ENCODE measurements at regions not wholly inside any gene's neighbourhood (a gene's known extent, or its start where the extent isn't known, plus 50 kb on each side); places are given as distances from the start of the nearest gene placed in this dataset.

DNA sequence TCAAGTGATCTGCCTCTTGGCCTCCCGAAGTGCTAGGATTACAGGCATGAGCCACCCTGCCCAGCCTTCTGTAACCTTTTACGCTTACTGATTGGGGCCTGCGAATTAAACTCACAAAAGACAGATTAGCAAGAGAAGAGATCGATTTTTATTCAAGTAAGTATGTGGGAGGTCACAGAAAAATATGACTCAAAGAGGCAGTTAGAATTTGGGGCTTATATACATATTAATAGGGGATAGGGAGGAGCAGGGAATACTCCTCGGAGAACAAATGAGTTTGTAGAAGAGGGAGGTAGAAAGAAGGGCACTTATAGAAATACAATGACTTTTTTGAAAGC lies 78.9 kb downstream of the CD24 start:
- H3K27ac ChIP-seq = peak overlapping the region in 1 of 2 donors; percentile 61
- in situ Hi-C loops (cut with MboI; ENCODE audit: low pct_unique_long_range_greater_than_20kb in 2 of 9, low sequenced_read_pairs in 9 of 9, unreplicated experiment in 9 of 9) = no loop called here
- 20 to 66% (median 40%) methylated on average over 1 to 5 of the region's 5 CpGs; no CpG with 5 or more reads in 1 of the 10 experiments for WGBS, 10 experiments
- no peaks in the 10 kb centered on the region for H3K4me1 ChIP-seq (replicated peaks in 1 of 2)
- ATAC-seq (replicated peaks in 6 of 8) = peak in 3 of 8 experiments; percentile 24 to 60 (median 52)
- H3K4me3 ChIP-seq = no peak overlapping the region

DNA sequence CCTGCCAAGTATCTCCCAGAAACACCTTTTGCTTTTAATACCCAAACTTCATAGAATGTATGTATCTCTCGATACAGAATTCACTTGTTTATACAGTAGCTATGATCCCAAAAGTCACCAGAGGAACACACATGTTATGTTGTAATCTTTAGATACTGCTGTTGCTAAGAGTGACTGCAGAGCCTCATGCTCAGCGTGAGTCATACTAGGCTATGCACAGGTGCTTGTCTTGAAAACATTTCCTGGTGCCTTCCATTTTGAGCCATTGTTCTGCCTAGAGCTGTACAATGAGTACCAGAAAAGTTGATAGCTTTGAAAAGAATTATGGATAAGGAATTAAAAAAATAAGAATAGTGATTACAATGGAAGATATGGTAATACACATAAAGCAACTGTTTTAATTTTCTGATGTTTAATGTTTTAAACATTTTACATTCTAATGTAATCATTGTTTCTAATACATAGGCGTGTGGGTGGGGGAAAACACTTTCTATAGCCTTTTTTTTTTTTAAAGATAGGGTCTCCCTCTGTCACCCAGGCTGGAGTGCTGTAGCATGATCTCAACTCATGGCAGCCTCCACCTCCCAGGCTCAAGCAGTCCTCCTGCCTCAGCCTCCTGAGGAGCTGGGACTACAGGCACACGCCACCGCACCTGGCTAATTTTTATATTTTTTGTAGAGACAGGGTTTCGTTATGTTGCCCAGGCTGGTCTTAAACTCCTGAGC lies 79.4 kb downstream of the CD24 start:
- H3K4me3 ChIP-seq = no peak overlapping the region
- H3K4me1 ChIP-seq (replicated peaks in 1 of 2) = no peaks in the 10 kb centered on the region
- H3K27ac ChIP-seq = peak overlapping the region in 1 of 2 donors; percentile 61
- 37 to 100% (median 67%) methylated on average over 1 to 6 of the region's 6 CpGs for WGBS, 10 experiments
- in situ Hi-C loops (cut with MboI; ENCODE audit: low pct_unique_long_range_greater_than_20kb in 2 of 9, low sequenced_read_pairs in 9 of 9, unreplicated experiment in 9 of 9) = no loop called here
- ATAC-seq (replicated peaks in 6 of 8) = peak; percentile 33 to 85 (median 68)

DNA sequence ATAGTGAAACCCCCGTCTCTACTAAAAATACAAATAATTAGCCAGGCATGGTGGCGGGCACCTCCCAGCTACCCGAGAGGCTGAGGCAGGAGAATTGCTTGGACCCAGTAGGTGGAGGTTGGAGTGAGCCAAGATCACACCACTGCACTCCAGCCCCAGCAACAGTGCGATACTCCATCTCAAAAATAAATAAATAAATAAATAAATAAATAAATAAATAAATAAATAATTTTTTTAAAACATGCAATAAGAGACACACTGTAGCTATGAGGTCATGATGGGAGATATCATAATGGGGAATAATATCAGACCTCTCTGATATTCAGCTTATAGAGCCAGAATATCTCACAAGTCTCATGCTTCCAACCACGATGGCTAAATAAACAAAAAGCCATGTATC lies 82.3 kb downstream of the CD24 start:
- WGBS, 10 experiments = 81 to 100% (median 95%) methylated on average over 1 to 5 of the region's 5 CpGs; no CpG with 5 or more reads in 2 of the 10 experiments

DNA sequence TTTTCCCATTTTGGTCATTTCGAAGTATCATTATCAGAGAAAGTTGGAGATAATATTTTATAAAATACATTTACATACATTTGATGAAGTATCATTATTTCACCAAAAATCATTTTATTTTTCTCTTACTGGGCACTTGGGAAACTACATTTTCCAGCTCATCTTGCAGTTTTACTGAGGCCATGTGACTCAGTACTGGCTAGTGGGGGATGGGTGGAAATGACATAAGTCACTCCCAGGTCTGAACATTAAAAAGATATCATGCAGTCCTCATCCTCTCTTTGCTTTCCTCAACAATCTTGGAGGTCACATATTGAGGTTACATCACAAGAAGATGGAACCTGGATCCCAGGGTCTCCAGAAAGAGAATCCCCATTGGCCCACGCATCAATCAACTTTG lies 84.1 kb downstream of the CD24 start:
- no peak overlapping the region for H3K4me3 ChIP-seq
- 56 to 100% (median 93%) methylated on average over 1 to 2 of the region's 2 CpGs; no CpG with 5 or more reads in 1 of the 10 experiments for WGBS, 10 experiments
- no peak for ATAC-seq (replicated peaks in 6 of 8)
- in situ Hi-C loops (cut with MboI; ENCODE audit: low pct_unique_long_range_greater_than_20kb in 2 of 9, low sequenced_read_pairs in 9 of 9, unreplicated experiment in 9 of 9) = no loop called here
- peaks cover 3 to 4% of the 10 kb centered on the region in 2 donors for H3K4me1 ChIP-seq (replicated peaks in 1 of 2)
- H3K27ac ChIP-seq = no peak overlapping the region

More for the DNA sequence above, 82.3 kb downstream of the CD24 start:
- ATAC-seq (replicated peaks in 6 of 8) = no peak
- in situ Hi-C loops (cut with MboI; ENCODE audit: low pct_unique_long_range_greater_than_20kb in 2 of 9, low sequenced_read_pairs in 9 of 9, unreplicated experiment in 9 of 9) = no loop called here
- no peaks in the 10 kb centered on the region for H3K4me1 ChIP-seq (replicated peaks in 1 of 2)
- H3K4me3 ChIP-seq = no peak overlapping the region
- no peak overlapping the region for H3K27ac ChIP-seq

DNA sequence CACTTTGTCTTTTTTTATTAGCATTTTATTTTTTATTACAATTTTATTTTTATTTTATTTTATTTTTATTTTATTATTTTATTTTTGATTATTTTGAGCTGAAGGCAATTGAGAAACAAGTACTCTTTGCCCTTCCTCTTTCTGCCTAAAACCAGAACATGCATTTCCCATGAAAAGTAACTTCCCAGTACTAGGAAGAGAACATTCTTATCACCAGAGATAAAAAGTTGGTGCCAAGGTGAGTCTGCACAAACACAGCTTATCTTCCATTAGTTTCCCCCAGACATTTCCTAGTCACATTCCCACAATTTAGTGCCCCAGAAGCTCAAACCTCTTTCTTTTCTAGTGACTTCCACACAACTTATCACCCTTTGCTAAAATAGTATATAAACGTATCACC lies 84.8 kb downstream of the CD24 start:
- in situ Hi-C loops (cut with MboI; ENCODE audit: low pct_unique_long_range_greater_than_20kb in 2 of 9, low sequenced_read_pairs in 9 of 9, unreplicated experiment in 9 of 9) = no loop called here
- H3K4me1 ChIP-seq (replicated peaks in 1 of 2) = peaks cover 3 to 4% of the 10 kb centered on the region in 2 donors
- ATAC-seq (replicated peaks in 6 of 8) = no peak
- H3K27ac ChIP-seq = no peak overlapping the region
- H3K4me3 ChIP-seq = no peak overlapping the region
- WGBS, 10 experiments = 29 to 100% (median 80%) methylated on average over 1 of the region's 1 CpG; no CpG with 5 or more reads in 1 of the 10 experiments

GRCh38 chr6:106886922-106887797 lies 87.4 kb downstream of the CD24 start:
- Histone ChIP-seq H3K4me3 (no peak overlapping the region), H3K4me1 (replicated peaks in 1 of 2) (peaks cover 3 to 4% of the 10 kb centered on the region in 2 donors), H3K27ac (no peak overlapping the region)
- 18 to 82% (median 54%) methylated on average over 2 to 8 of the region's 8 CpGs for WGBS, 10 experiments
- peak in 1 of 8 experiments; percentile 29 for ATAC-seq (replicated peaks in 6 of 8)
- in situ Hi-C loops (cut with MboI; ENCODE audit: low pct_unique_long_range_greater_than_20kb in 2 of 9, low sequenced_read_pairs in 9 of 9, unreplicated experiment in 9 of 9) = no loop called here

DNA sequence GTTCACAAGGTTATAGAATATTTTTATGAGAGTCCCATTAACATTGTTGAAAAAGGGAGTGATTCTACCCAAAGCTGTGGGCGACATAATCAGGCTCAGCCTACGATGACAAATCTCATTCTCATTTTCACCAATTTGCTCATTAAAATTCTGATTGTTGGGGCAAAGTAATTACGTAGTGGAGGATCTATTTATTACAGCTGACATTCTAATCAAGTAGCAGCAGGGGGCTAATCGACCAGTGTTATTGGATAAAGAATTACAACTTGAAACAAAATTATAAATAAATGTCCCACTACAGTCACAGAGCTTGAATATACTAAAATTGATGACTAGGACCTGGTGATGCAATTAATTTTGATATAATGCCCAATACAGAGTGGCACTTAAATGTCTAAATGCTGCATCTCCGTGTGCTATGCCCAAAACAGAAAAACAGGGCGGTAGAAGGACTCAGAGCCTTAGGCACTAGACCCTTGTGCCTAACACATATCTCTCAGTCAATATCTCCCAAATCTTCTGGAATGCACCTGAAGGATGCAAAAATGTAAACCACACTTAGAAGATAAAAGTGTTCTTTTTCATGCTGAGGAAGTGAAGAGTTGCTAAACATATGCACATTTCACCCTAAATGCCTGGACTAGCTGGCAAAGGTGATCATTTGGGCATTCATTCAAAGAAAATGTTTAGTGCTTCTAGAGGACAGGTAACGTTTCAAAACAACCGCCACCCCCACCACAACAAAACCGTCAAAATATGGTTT lies 88.3 kb downstream of the CD24 start:
- peaks cover 3 to 4% of the 10 kb centered on the region in 2 donors for H3K4me1 ChIP-seq (replicated peaks in 1 of 2)
- H3K27ac ChIP-seq = no peak overlapping the region
- WGBS, 10 experiments = 26 to 95% (median 49%) methylated on average over 3 to 9 of the region's 9 CpGs
- in situ Hi-C loops (cut with MboI; ENCODE audit: low pct_unique_long_range_greater_than_20kb in 2 of 9, low sequenced_read_pairs in 9 of 9, unreplicated experiment in 9 of 9) = no loop called here
- no peak for ATAC-seq (replicated peaks in 6 of 8)
- H3K4me3 ChIP-seq = no peak overlapping the region

- peak in 1 of 8 experiments; percentile 17 for ATAC-seq (replicated peaks in 6 of 8)
- 17 to 81% (median 45%) methylated on average over 2 to 4 of the region's 4 CpGs; no CpG with 5 or more reads in 1 of the 10 experiments for WGBS, 10 experiments
- Histone ChIP-seq H3K4me3 (no peak overlapping the region), H3K27ac (no peak overlapping the region), H3K4me1 (replicated peaks in 1 of 2) (peaks cover 3 to 4% of the 10 kb centered on the region in 2 donors)
- in situ Hi-C loops (cut with MboI; ENCODE audit: low pct_unique_long_range_greater_than_20kb in 2 of 9, low sequenced_read_pairs in 9 of 9, unreplicated experiment in 9 of 9) = no loop called here
Observed at GRCh38 chr6:106885679-106886078, 88.8 kb downstream of the CD24 start.

DNA sequence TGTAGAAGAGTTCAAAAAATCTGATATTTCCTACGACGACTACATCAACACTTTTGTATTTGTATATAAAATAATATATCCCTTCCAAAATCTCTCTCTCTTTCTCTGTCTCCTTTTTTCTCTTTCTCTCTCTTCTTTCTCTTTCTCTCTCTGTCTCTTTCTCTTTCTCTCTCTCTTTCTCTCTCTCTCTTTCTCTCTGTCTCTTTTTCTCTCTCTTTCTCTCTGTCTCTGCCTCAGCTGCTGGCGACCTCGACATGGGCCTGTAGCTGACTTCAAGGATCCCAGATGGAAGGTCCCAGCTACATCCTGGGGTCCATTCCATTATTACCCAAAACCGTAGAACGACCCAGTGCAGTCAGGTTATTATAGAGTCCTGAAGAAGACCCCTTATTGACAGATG lies 90.0 kb downstream of the CD24 start:
- in situ Hi-C loops (cut with MboI; ENCODE audit: low pct_unique_long_range_greater_than_20kb in 2 of 9, low sequenced_read_pairs in 9 of 9, unreplicated experiment in 9 of 9) = no loop called here
- peaks cover 3 to 4% of the 10 kb centered on the region in 2 donors for H3K4me1 ChIP-seq (replicated peaks in 1 of 2)
- WGBS, 10 experiments = 63 to 100% (median 89%) methylated on average over 2 to 6 of the region's 6 CpGs
- no peak overlapping the region for H3K4me3 ChIP-seq
- no peak overlapping the region for H3K27ac ChIP-seq
- ATAC-seq (replicated peaks in 6 of 8) = no peak

- H3K4me3 ChIP-seq = no peak overlapping the region
- ATAC-seq (replicated peaks in 6 of 8) = peak in 3 of 8 experiments; percentile 30 to 37 (median 31)
- H3K27ac ChIP-seq = no peak overlapping the region
- WGBS, 10 experiments = 11 to 85% (median 61%) methylated on average over 1 to 4 of the region's 4 CpGs; no CpG with 5 or more reads in 2 of the 10 experiments
- in situ Hi-C loops (cut with MboI; ENCODE audit: low pct_unique_long_range_greater_than_20kb in 2 of 9, low sequenced_read_pairs in 9 of 9, unreplicated experiment in 9 of 9) = no loop called here
- peaks cover 3 to 4% of the 10 kb centered on the region in 2 donors for H3K4me1 ChIP-seq (replicated peaks in 1 of 2)
Observed at GRCh38 chr6:106883808-106884262, 90.7 kb downstream of the CD24 start.

GRCh38 chr6:106882601-106883518 lies 91.7 kb downstream of the CD24 start:
- Histone ChIP-seq H3K4me1 (replicated peaks in 1 of 2) (peaks cover 3 to 4% of the 10 kb centered on the region in 2 donors), H3K27ac (no peak overlapping the region), H3K4me3 (no peak overlapping the region)
- WGBS, 10 experiments = 68 to 100% (median 93%) methylated on average over 3 to 8 of the region's 8 CpGs; no CpG with 5 or more reads in 1 of the 10 experiments
- ATAC-seq (replicated peaks in 6 of 8) = no peak
- in situ Hi-C loops (cut with MboI; ENCODE audit: low pct_unique_long_range_greater_than_20kb in 2 of 9, low sequenced_read_pairs in 9 of 9, unreplicated experiment in 9 of 9) = no loop called here

GRCh38 chr6:106882138-106882537 lies 92.4 kb downstream of the CD24 start:
- H3K27ac ChIP-seq = no peak overlapping the region
- in situ Hi-C loops (cut with MboI; ENCODE audit: low pct_unique_long_range_greater_than_20kb in 2 of 9, low sequenced_read_pairs in 9 of 9, unreplicated experiment in 9 of 9) = no loop called here
- ATAC-seq (replicated peaks in 6 of 8) = no peak
- no peak overlapping the region for H3K4me3 ChIP-seq
- peaks cover 3 to 4% of the 10 kb centered on the region in 2 donors for H3K4me1 ChIP-seq (replicated peaks in 1 of 2)
